HG02759 (cell line): ENCODE measurements at regions not wholly inside any gene's neighbourhood (a gene's known extent, or its start where the extent isn't known, plus 50 kb on each side); places are given as distances from the start of the nearest gene placed in this dataset.

Experiments used
- ATAC-seq: cut with Tn5 transposase; IDR thresholded peaks from one replicate; pipeline ENCODE4 v1.9.1; 2021; ENCODE audit warnings: mild to moderate bottlenecking, moderate library complexity; ENCODE audit not compliant: unreplicated experiment

- ATAC-seq: no peak
These were observed 113.6 kb downstream of the OAT start for GRCh38 chr10:124305131-124305530.

- no peak for ATAC-seq
These were observed 114.9 kb downstream of the OAT start for GRCh38 chr10:124303662-124304418.

GRCh38 chr10:124302951-124303505, 115.7 kb downstream of the OAT start:
- ATAC-seq: no peak

GRCh38 chr10:124301736-124302135, 117.0 kb downstream of the OAT start:
- ATAC-seq: no peak

GRCh38 chr10:124300735-124301134, 118.0 kb downstream of the OAT start:
- ATAC-seq: no peak

GRCh38 chr10:124300224-124300623, 118.5 kb downstream of the OAT start:
- no peak for ATAC-seq

- no peak for ATAC-seq
These were observed 119.0 kb downstream of the OAT start for GRCh38 chr10:124299696-124300095.

GRCh38 chr10:124298891-124299290, 119.8 kb downstream of the OAT start:
- ATAC-seq: no peak

- ATAC-seq: no peak
These were observed 121.6 kb downstream of the OAT start for GRCh38 chr10:124296813-124297788.

- no peak for ATAC-seq
These were observed 122.5 kb downstream of the OAT start for GRCh38 chr10:124296121-124296812.

- no peak for ATAC-seq
These were observed 123.6 kb downstream of the OAT start for GRCh38 chr10:124294811-124295770.

- no peak for ATAC-seq
These were observed 124.9 kb downstream of the OAT start for GRCh38 chr10:124293616-124294449.

GRCh38 chr10:124292911-124293615, 125.7 kb downstream of the OAT start:
- ATAC-seq: no peak

- no peak for ATAC-seq
These were observed 127.6 kb downstream of the OAT start for GRCh38 chr10:124291001-124291701.

GRCh38 chr10:124289851-124290795, 128.6 kb downstream of the OAT start:
- peak; percentile 56 for ATAC-seq
